ENCODE measurements at regions not wholly inside any gene's neighbourhood (a gene's known extent, or its start where the extent isn't known, plus 50 kb on each side); places are given as distances from the start of the nearest gene placed in this dataset.

DNA sequence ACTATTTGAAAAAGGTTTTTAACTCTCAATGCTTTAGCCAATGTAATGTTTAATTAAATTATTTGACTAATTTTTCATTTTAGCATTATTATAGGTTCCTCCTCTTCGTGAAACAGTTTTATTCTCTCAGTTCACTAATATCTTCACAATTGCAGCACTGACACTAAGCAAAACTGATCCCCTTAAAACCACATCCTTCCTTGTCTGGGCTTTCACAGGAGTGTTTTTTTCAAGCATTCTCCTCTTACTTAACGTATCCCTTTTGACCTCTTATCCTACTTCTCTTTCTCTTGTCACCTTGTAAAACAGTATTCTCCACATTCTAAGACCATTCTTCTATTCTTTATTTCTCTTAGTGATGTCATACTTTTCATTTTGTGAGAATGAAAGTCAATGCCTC lies 112.8 kb downstream of the DSC3 start:
- Histone ChIP-seq H3K27ac (no peak overlapping the region), H3K36me3 (no peaks in the 10 kb centered on the region), H3K4me3 (replicated peaks in 1 of 3) (no peak overlapping the region), H3K4me1 (no peaks in the 10 kb centered on the region), H3K27me3 (no peaks in the 10 kb centered on the region), H3K9me3 (no peaks in the 10 kb centered on the region)
- TF ChIP-seq, protein P1, sequence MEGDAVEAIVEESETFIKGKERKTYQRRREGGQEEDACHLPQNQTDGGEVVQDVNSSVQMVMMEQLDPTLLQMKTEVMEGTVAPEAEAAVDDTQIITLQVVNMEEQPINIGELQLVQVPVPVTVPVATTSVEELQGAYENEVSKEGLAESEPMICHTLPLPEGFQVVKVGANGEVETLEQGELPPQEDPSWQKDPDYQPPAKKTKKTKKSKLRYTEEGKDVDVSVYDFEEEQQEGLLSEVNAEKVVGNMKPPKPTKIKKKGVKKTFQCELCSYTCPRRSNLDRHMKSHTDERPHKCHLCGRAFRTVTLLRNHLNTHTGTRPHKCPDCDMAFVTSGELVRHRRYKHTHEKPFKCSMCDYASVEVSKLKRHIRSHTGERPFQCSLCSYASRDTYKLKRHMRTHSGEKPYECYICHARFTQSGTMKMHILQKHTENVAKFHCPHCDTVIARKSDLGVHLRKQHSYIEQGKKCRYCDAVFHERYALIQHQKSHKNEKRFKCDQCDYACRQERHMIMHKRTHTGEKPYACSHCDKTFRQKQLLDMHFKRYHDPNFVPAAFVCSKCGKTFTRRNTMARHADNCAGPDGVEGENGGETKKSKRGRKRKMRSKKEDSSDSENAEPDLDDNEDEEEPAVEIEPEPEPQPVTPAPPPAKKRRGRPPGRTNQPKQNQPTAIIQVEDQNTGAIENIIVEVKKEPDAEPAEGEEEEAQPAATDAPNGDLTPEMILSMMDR (IDR thresholded peaks at IDR 0.05) = no peak
- no peak for TF ChIP-seq POLR2A (IDR thresholded peaks at IDR 0.05)
- intact Hi-C loops (cut with DNase I) = no loop called here
- no peak for DNase-seq
- WGBS, 2 donors = 65 to 73% methylated on average over 2 of the region's 2 CpGs

DNA sequence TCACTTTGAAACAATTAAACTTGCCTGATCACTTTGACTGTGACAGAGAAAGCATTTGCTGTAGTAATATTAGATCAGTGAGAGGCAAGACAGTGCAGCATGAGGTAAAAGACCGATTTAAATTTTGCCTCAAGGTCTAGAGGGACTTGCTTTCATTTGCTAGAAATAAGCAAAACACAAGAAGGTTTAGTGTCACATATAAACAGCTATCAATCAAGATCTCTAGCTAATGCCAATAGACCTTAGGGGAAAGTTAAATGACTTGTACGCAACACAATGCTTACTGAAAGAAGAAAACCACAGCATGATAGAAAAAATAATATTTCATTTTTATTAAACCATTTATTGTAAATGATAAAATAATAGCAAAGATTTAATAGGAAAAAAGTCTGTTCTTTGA lies 113.5 kb downstream of the DSC3 start:
- no peak for DNase-seq
- intact Hi-C loops (cut with DNase I) = no loop called here
- H3K27me3 ChIP-seq = no peaks in the 10 kb centered on the region
- no peak overlapping the region for H3K27ac ChIP-seq
- TF ChIP-seq, protein P1 (IDR thresholded peaks at IDR 0.05) = no peak
- TF ChIP-seq POLR2A (IDR thresholded peaks at IDR 0.05) = no peak
- WGBS, 2 donors = 78 to 87% methylated on average over 2 of the region's 2 CpGs
- H3K4me3 ChIP-seq (replicated peaks in 1 of 3) = no peak overlapping the region
- no peaks in the 10 kb centered on the region for H3K36me3 ChIP-seq
- H3K4me1 ChIP-seq = no peaks in the 10 kb centered on the region
- H3K9me3 ChIP-seq = no peaks in the 10 kb centered on the region

DNA sequence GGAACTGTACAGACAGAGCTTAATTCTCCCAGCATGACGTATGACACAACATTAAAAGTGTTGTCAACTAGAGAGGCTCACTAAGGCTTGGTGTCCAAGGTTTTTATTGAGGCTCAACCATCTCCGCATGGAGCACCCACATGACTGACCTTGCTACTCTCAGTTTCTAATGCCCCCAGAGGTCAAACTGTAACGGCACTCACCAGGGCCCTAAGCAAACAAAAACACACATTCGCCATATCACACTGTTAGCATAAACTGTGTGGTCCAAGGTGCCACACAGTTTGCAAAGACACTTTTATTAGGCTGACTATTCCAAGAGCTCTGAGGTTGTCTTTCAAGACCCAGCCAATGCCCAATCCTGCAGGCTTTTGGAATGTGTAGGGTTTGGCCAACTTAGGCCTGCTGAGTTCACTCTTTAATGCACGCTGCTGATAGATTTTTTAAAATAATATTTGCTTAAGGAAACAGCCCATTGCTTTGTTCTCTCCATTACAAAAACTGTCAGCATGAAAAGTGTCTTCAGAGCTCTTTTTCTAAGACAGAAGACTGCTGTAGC lies 114.9 kb downstream of the DSC3 start:
- H3K9me3 ChIP-seq = no peaks in the 10 kb centered on the region
- 62 to 75% methylated on average over 5 of the region's 5 CpGs for WGBS, 2 donors

DNA sequence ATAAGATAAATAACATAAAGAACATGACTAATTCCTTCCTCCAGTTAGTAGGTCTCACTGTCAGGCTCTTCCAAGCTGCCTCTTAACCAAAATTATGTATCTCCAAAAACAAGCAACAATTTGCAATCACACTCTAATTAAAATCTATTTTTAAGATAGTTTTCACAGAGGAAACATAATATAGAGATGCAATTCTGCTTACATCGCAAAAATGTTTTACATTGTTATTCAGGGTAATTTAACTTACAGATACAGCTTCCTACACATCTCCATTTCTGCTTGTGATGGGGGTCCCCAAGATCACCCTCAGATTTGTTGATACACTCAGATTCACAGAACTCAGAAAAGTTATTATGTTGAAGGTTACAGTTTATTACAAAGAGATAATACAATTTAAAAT lies 115.5 kb downstream of the DSC3 start:
- whole genome bisulfite sequencing, 2 donors = 94 to 96% methylated on average over 1 of the region's 1 CpG
- intact Hi-C loops (cut with DNase I) = no loop called here
- no peaks in the 10 kb centered on the region for H3K9me3 ChIP-seq

More for the DNA sequence above, 114.9 kb downstream of the DSC3 start:
- TF ChIP-seq, protein P1 (IDR thresholded peaks at IDR 0.05) = no peak
- TF ChIP-seq POLR2A (IDR thresholded peaks at IDR 0.05) = no peak
- intact Hi-C loops (cut with DNase I) = no loop called here
- H3K4me1 ChIP-seq = no peaks in the 10 kb centered on the region
- no peak overlapping the region for H3K27ac ChIP-seq
- H3K4me3 ChIP-seq (replicated peaks in 1 of 3) = no peak overlapping the region
- DNase-seq = no peak
- H3K36me3 ChIP-seq = no peaks in the 10 kb centered on the region
- no peaks in the 10 kb centered on the region for H3K27me3 ChIP-seq

DNA sequence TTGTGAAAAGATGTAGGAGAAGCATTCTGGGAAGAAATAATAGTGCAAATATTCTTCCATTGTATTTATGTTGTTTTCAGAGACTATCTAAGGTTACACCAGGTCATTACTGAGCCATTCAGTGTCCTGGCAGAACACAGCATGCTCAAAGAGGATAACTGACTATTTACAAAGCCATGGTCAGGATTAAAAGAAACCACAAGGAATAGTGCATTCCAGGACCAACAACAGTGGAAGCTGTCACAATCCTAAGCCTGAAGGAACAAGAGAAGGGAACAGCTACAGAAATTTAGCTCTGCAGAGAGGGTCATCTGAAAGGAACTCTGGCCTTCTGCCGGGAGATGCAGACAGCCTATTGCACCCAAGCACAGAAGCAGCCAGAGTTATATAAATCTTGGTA lies 116.7 kb downstream of the DSC3 start:
- TF ChIP-seq POLR2A (IDR thresholded peaks at IDR 0.05) = no peak
- TF ChIP-seq, protein P1 (IDR thresholded peaks at IDR 0.05) = no peak
- 86 to 100% methylated on average over 1 of the region's 1 CpG for WGBS, 2 donors
- H3K36me3 ChIP-seq = no peaks in the 10 kb centered on the region

More for the DNA sequence above, 115.5 kb downstream of the DSC3 start:
- Histone ChIP-seq H3K4me3 (replicated peaks in 1 of 3) (no peak overlapping the region), H3K27me3 (no peaks in the 10 kb centered on the region), H3K27ac (no peak overlapping the region), H3K4me1 (no peaks in the 10 kb centered on the region), H3K36me3 (no peaks in the 10 kb centered on the region)
- TF ChIP-seq, protein P1 (IDR thresholded peaks at IDR 0.05) = no peak
- TF ChIP-seq POLR2A (IDR thresholded peaks at IDR 0.05) = no peak
- DNase-seq = no peak

More for the DNA sequence above, 116.7 kb downstream of the DSC3 start:
- Histone ChIP-seq H3K27ac (no peak overlapping the region), H3K27me3 (no peaks in the 10 kb centered on the region), H3K4me3 (replicated peaks in 1 of 3) (no peak overlapping the region), H3K9me3 (no peaks in the 10 kb centered on the region), H3K4me1 (no peaks in the 10 kb centered on the region)
- intact Hi-C loops (cut with DNase I) = no loop called here
- no peak for DNase-seq
